SK-N-SH treated with all-trans-retinoic acid at 6 μM for 48 hours (cell line): ENCODE measurements at regions not wholly inside any gene's neighbourhood (a gene's known extent, or its start where the extent isn't known, plus 50 kb on each side); places are given as distances from the start of the nearest gene placed in this dataset.

Experiments used
- ATAC-seq: fragments of 200-7000 bp; cut with Tn5 transposase; 3 replicates; pipeline ENCODE4 v1.9.1; 2020; ENCODE audit warnings: mild to moderate bottlenecking, moderate library complexity
- ARNTL ChIP-seq: fragments of 450-650 bp; formaldehyde crosslinking; IDR thresholded peaks from 2 replicates; pipeline ENCODE4 v1.5.0; 2020; ENCODE audit warnings: low read depth, mild to moderate bottlenecking, moderate library complexity, borderline replicate concordance
- BACH2 ChIP-seq: fragments of 250-450 bp; sonication (Bioruptor Pico); IDR thresholded peaks from 2 replicates; pipeline ENCODE4 v1.9.0; 2021; ENCODE audit warnings: mild to moderate bottlenecking, borderline replicate concordance
- CREB5 ChIP-seq: fragments of 250-450 bp; sonication (Bioruptor Pico); IDR thresholded peaks from 2 replicates; pipeline ENCODE4 v1.5.1; 2020; ENCODE audit warnings: low read depth, mild to moderate bottlenecking, moderate library complexity
- CSDC2 ChIP-seq: fragments of 250-450 bp; sonication (Bioruptor Pico); IDR thresholded peaks from 2 replicates; pipeline ENCODE4 v1.5.0; 2020; ENCODE audit warnings: mild to moderate bottlenecking, moderate library complexity
- ESRRG ChIP-seq: fragments of 250-450 bp; sonication (Bioruptor Pico); IDR thresholded peaks from 2 replicates; pipeline ENCODE4 v1.6.1; 2021; ENCODE audit warnings: mild to moderate bottlenecking
- GLIS3 ChIP-seq: fragments of 250-450 bp; sonication (Bioruptor Pico); IDR thresholded peaks from 2 replicates; pipeline ENCODE4 v1.5.0; 2020; ENCODE audit warnings: mild to moderate bottlenecking, moderate library complexity
- ISL1 ChIP-seq: fragments of 250-450 bp; sonication (Bioruptor Pico); IDR thresholded peaks from 2 replicates; pipeline ENCODE4 v2.1.2; 2022; ENCODE audit warnings: mild to moderate bottlenecking, moderate library complexity
- OSR1 ChIP-seq: fragments of 250-450 bp; sonication (Bioruptor Pico); IDR thresholded peaks from 2 replicates; pipeline ENCODE4 v1.8.0; 2022; ENCODE audit warnings: moderate library complexity, mild to moderate bottlenecking, inconsistent platforms
- POU6F1 ChIP-seq: fragments of 250-450 bp; sonication (Bioruptor Pico); IDR thresholded peaks from 2 replicates; pipeline ENCODE4 v1.8.0; 2021; ENCODE audit warnings: low read depth, mild to moderate bottlenecking, moderate library complexity, borderline replicate concordance
- PPARA ChIP-seq: fragments of 250-450 bp; sonication (Bioruptor Pico); IDR thresholded peaks from 2 replicates; pipeline ENCODE4 v1.5.0; 2020; ENCODE audit warnings: mild to moderate bottlenecking, borderline replicate concordance
- RARB ChIP-seq: fragments of 250-450 bp; sonication (Bioruptor Pico); IDR thresholded peaks from 2 replicates; pipeline ENCODE4 v1.8.0; 2021; ENCODE audit warnings: mild to moderate bottlenecking, moderate library complexity
- SNAI2 ChIP-seq: fragments of 250-450 bp; sonication (Bioruptor Pico); IDR thresholded peaks from 2 replicates; pipeline ENCODE4 v1.5.0; 2020; ENCODE audit warnings: mild to moderate bottlenecking, moderate library complexity
- TOX ChIP-seq: fragments of 250-450 bp; sonication (Bioruptor Pico); IDR thresholded peaks from 2 replicates; pipeline ENCODE4 v1.8.0; 2021; ENCODE audit warnings: mild to moderate bottlenecking, moderate library complexity, borderline replicate concordance
- TSHZ2 ChIP-seq: fragments of 250-450 bp; sonication (Bioruptor Pico); IDR thresholded peaks from 2 replicates; pipeline ENCODE4 v1.5.0; 2020; ENCODE audit warnings: mild to moderate bottlenecking, moderate library complexity
- ZC3H10 ChIP-seq: fragments of 250-450 bp; sonication (Bioruptor Pico); IDR thresholded peaks from 2 replicates; pipeline ENCODE4 v1.5.1; 2021; ENCODE audit warnings: mild to moderate bottlenecking, moderate library complexity
- ZFP3 ChIP-seq: fragments of 250-450 bp; sonication (Bioruptor Pico); IDR thresholded peaks from 2 replicates; pipeline ENCODE4 v1.5.0; 2020; ENCODE audit warnings: mild to moderate bottlenecking, moderate library complexity
- ZFP30 ChIP-seq: fragments of 450-650 bp; formaldehyde crosslinking; IDR thresholded peaks from 2 replicates; pipeline ENCODE4 v1.5.0; 2022; ENCODE audit warnings: mild to moderate bottlenecking, moderate library complexity
- ZNF565 ChIP-seq: fragments of 450-650 bp; formaldehyde crosslinking; conservative IDR thresholded peaks from 2 replicates; pipeline ENCODE4 v1.5.0; 2020; ENCODE audit warnings: low read depth, mild to moderate bottlenecking, moderate library complexity
- ZNF8 ChIP-seq: fragments of 450-650 bp; formaldehyde crosslinking; IDR thresholded peaks from 2 replicates; pipeline ENCODE4 v1.5.0; 2020; ENCODE audit warnings: mild to moderate bottlenecking, moderate library complexity
- TF ChIP-seq, protein P1 (sequence below): fragments of 250-450 bp; sonication (Bioruptor Pico); IDR thresholded peaks from 2 replicates; pipeline ENCODE4 v1.8.0; 2020; ENCODE audit warnings: mild to moderate bottlenecking, moderate library complexity, borderline replicate concordance

DNA sequence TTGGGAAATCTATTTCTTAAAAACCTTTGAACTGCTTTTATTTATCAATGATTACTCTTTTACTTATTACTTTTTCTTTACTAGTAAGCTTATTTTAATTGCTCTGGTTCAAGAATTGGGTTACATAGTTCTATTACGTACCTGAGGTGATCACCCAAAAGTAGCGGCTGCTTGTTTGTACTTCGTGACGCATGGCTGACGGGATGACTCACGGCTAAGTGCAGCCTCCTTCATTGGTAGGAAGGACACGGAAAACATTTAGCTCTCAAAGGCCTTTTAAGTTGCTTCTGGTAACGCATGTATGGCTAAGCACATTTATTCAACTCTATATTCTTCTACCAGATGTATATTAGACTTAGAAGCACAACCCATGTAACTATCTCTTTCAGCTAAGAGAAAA lies 285.8 kb upstream of the SP4 start:
- no peak for TF ChIP-seq ESRRG (CRISPR knock-in tag)
- TF ChIP-seq SNAI2 (CRISPR knock-in tag): no peak
- no peak for TF ChIP-seq ARNTL (CRISPR knock-in tag)
- TF ChIP-seq POU6F1 (CRISPR knock-in tag): no peak
- TF ChIP-seq CSDC2 (CRISPR knock-in tag): no peak
- TF ChIP-seq ZFP3 (CRISPR knock-in tag): no peak
- TF ChIP-seq TSHZ2 (CRISPR knock-in tag): no peak
- TF ChIP-seq OSR1 (CRISPR knock-in tag): no peak
- TF ChIP-seq ZC3H10 (CRISPR knock-in tag): no peak
- TF ChIP-seq RARB: no peak
- no peak for TF ChIP-seq GLIS3 (CRISPR knock-in tag)
- TF ChIP-seq BACH2 (CRISPR knock-in tag): no peak
- no peak for TF ChIP-seq CREB5
- TF ChIP-seq ZNF565: no peak
- TF ChIP-seq, protein P1, sequence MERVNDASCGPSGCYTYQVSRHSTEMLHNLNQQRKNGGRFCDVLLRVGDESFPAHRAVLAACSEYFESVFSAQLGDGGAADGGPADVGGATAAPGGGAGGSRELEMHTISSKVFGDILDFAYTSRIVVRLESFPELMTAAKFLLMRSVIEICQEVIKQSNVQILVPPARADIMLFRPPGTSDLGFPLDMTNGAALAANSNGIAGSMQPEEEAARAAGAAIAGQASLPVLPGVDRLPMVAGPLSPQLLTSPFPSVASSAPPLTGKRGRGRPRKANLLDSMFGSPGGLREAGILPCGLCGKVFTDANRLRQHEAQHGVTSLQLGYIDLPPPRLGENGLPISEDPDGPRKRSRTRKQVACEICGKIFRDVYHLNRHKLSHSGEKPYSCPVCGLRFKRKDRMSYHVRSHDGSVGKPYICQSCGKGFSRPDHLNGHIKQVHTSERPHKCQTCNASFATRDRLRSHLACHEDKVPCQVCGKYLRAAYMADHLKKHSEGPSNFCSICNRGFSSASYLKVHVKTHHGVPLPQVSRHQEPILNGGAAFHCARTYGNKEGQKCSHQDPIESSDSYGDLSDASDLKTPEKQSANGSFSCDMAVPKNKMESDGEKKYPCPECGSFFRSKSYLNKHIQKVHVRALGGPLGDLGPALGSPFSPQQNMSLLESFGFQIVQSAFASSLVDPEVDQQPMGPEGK (CRISPR knock-in tag): no peak
- TF ChIP-seq TOX (CRISPR knock-in tag): no peak
- no peak for TF ChIP-seq ZFP30 (CRISPR knock-in tag)
- TF ChIP-seq ZNF8 (CRISPR knock-in tag): no peak
- ATAC-seq: no peak

- ATAC-seq: no peak
- no peak for TF ChIP-seq POU6F1 (CRISPR knock-in tag)
- no peak for TF ChIP-seq CREB5
- no peak for TF ChIP-seq ESRRG (CRISPR knock-in tag)
- no peak for TF ChIP-seq PPARA (CRISPR knock-in tag)
- TF ChIP-seq, protein P1 (CRISPR knock-in tag): no peak
- no peak for TF ChIP-seq GLIS3 (CRISPR knock-in tag)
- no peak for TF ChIP-seq RARB
- no peak for TF ChIP-seq OSR1 (CRISPR knock-in tag)
- no peak for TF ChIP-seq ZNF565
- no peak for TF ChIP-seq ZFP3 (CRISPR knock-in tag)
- TF ChIP-seq ISL1 (CRISPR knock-in tag): no peak
- no peak for TF ChIP-seq TSHZ2 (CRISPR knock-in tag)
- TF ChIP-seq ZC3H10 (CRISPR knock-in tag): no peak
Observed at GRCh38 chr7:21146642-21147423, 281.1 kb upstream of the SP4 start.
